HG03342 (cell line): ENCODE measurements at regions not wholly inside any gene's neighbourhood (a gene's known extent, or its start where the extent isn't known, plus 50 kb on each side); places are given as distances from the start of the nearest gene placed in this dataset.
A peak's percentile ranks its signal among the peaks of the same experiment; 100 is the strongest.
"Not testable (repeated sequence)": the region's sequence is repeated elsewhere in the genome, so short reads cannot be mapped to it uniquely, and the experiment has no call there.

Experiments used
- ATAC-seq: cut with Tn5 transposase; IDR thresholded peaks from one replicate; pipeline ENCODE4 v1.9.1; 2021; ENCODE audit warnings: mild to moderate bottlenecking, moderate library complexity; ENCODE audit not compliant: unreplicated experiment

DNA sequence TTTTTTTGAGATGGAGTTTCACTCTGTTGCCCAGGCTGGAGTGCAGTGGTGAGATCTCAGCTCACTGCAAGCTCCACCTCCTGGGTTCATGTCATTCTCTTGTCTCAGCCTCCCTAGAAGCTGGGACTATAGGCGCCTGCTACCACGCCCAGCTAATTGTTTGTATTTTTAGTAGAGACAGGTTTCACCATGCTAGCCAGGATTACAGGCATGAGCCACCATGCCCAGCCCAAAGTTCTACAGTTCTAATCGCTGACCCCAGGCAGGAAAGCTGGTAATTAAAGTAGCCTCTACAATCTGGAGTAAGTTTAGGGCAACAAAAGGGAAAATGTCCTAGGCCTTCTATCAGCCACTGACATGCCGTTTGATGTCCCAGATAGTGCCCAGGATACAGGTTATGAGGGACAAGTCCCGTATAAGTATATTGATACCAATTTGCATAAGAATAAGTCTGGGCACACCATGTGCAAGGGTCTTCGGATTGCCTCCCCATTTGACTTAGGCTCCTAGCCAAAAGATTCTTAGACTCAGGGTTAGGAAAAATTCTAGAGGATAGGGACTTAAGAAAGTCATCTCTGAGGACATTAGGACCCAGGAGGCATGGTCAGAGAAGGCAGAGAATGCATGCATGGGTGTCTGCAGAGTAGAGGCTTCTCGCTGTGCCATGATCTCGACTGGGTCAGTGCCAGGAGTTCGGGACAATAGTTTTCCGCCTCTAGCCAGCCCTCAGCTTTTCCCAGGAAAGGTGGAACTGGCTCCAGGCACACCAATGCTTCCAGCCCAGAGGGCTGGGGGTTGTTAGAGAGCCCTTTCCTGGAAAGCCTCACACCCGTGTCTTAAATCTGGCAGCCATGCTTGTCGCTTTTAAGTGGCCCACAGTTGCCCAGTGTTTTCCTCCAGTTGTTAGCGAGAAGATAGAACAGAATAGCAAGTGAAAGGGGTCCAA lies 1111.1 kb downstream of the TAF11L14 start:
- ATAC-seq, result peak; percentile 26

DNA sequence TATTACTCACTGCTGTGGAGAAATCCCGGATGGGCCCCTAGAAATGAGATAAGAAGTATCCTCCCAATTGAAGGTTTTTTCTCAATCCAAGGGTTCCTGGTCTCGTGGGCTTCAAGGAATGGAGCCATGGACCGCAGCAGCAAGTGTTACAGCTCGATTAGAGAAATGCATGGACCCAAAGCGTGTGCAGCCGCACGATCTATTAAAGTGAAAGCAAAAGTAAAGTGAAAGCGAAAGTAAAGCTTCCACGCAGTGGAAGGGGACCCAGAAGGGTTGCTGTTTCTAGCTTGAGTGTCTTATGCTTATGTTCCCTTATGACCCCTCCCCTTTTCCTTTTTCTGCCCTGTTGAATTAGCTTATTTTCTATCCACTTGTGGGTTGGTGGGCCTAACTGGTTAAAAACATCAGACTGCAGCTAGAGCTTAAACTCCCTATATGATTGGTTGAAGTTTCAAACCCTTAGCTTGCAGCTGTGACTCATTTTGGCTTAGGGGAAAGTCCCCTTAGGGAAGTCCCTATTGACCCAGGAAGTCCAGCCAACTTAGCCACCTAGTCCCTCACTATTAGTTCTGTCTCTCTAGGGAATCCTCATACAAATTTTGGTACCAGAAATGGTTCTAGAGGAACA lies 1111.8 kb downstream of the TAF11L14 start:
- ATAC-seq, result peak; percentile 82

DNA sequence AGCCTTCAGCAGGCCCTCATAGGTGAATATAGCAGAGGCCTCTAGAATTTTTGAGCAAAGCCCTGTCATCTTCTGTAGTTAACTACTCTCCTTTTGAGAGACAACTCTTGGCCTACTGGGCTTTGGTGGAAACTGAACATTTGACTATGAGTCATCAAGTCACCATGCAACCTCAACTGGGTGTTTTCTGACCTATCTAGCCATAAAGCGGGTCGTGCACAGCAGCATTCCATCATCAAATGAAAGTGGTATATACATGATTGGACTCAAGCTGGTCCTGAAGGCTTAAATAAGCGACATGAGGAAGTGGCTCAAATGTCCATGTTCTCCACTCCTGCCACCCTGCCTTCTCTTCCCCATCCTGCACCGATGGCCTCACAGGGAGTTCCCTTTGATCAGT lies 1115.5 kb downstream of the TAF11L14 start:
- ATAC-seq, result no peak

DNA sequence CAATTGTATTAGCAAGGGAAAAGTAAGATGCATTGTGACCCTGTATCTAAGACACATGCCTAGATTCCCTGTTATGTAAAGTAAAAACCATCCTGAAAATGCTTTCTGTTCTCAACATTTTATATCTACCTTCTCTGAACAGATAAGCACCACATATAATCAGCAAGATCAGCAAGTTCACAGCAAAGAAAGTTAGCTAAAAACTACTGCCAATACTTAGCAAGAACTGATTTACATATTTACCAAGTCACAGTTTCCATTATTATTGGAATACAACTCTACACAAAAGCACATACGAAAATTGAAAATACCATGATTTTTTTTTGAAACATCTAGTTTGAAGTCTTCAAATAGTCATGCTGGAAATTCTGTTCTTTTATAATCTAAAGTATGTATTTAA lies 1118.1 kb downstream of the TAF11L14 start:
- no peak for ATAC-seq

DNA sequence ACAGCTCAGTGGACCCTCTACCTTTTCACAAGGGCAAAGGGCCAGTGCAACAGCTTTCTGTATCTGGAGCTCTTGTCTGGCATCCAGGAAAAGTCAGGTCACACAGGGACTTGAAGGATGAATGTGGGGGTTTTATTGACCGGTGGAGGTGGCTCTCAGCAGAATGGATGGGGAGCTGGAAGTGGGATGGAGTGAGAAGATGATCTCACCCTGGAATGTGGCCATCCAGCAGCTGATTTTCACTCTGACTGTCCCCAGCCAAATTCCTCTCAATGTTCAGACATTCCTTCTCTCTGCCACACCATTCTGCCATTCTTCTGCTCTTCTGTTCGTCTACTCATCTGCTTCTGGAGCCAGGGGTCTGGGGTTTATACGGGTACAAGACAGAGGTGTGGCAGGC lies 1119.9 kb downstream of the TAF11L14 start:
- ATAC-seq, result no peak

DNA sequence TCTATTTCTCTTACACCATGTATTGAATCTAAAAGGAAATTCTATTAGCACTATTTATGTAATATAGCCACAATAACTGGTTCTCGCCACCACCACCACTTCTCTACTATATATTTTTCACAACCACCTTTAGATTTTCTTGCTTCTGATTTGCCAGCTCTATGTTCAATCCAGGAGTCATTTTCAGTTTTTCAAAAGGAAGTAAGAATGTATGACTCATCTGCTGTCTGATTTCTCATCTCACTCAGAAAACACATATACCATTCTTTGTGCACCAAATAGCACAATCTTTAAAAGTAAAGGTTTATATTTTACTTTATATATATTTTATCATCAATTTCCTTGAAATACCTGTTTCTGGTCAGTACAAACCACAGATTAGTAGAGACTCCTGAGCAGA lies 1127.5 kb downstream of the TAF11L14 start:
- no peak for ATAC-seq

DNA sequence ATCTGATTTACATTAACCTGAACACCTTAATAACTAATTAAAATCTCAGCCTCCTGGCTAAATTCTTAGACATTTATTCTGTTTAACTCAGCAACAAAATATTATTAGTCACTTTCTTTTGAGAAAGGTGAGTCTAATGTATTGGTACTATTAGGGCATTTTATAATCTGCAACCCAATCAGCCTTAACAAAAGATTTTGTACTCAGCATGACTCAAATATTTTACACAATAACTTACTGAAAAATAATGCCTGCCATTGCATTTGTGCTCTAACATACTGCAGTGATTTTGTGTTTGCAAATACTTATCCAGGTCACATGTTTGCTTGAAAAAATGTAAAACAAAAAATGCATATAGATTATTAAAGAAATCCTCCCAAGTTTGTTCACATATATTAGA lies 1129.9 kb downstream of the TAF11L14 start:
- ATAC-seq, result no peak

DNA sequence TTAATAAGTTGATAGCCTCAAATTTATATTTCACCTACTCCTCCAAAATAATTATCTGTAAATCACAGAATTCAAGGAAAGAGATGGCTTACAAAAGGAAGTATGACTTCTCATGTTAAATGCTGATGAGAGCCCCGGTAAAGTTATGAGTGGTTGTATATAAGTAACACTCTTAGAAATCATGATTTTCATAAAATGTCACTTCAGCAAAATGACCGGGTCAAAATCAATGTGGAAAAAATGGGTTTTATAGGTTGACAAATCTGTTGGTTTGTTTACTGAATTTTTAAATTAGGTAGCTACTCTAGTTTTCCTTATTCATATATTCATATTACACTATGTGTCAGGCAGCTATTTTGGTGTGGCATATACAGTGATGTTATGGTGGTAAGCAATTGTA lies 1131.0 kb downstream of the TAF11L14 start:
- ATAC-seq, result no peak

DNA sequence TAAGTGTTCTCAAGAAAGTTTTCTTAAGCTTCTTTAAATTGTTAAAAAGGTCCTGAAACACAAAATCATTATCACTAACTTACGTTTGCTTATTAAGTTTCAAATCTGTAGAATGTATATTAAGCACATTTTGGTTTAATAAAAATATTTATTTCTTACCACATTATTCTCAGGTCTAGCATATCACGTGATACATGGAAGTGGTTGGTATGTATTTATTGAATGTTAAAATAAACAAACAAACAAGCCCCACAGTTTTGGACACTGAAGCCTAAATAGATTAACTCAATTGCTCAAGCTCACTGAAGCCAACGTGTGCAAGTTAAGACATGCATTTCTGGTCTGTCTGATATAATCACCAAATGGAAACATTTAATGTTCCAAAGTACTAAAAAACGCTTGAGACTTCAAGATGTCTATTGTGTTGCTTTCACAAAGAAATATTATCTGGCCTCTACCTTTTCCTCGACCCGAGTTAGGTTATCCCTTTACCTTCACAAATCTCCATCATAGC lies 1136.9 kb downstream of the TAF11L14 start:
- ATAC-seq, result no peak

DNA sequence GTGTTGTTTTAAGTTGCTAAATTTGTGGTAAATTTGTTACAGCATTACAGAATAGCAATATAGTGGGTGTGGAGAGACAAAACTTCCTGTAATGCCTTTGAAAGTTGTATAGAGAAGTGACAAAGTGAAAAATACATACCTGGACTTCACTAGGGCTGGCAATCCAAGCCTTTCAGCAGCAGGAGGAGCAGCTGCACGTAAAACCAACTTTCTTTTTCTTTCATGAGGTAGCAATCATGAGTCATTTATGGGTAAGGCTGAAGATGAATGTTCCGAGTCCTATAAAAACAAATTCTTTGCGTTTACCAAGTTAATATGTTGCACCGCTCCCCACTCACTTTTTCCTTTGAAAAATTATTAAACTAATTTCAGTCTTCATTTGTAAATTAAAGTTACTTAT lies 1138.2 kb downstream of the TAF11L14 start:
- ATAC-seq, result peak; percentile 58

DNA sequence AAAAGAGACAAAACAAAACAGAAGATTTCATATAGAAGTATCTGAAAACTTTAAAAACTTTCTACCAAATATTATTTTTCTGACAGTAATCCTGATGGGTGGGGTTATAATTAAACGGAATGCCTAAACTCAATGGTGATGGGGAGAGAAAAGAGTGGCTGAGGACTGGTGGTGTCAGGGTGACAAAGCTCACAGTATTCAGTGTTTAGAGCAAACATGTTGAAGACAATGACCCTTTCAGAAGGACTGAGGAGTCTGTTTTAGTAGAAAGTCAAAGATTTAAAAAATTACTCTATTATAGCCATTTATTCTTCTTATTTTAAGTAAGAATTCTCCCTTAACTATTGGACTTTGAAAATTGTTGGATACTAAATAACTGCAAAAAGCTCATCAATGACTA lies 1144.0 kb downstream of the TAF11L14 start:
- no peak for ATAC-seq

DNA sequence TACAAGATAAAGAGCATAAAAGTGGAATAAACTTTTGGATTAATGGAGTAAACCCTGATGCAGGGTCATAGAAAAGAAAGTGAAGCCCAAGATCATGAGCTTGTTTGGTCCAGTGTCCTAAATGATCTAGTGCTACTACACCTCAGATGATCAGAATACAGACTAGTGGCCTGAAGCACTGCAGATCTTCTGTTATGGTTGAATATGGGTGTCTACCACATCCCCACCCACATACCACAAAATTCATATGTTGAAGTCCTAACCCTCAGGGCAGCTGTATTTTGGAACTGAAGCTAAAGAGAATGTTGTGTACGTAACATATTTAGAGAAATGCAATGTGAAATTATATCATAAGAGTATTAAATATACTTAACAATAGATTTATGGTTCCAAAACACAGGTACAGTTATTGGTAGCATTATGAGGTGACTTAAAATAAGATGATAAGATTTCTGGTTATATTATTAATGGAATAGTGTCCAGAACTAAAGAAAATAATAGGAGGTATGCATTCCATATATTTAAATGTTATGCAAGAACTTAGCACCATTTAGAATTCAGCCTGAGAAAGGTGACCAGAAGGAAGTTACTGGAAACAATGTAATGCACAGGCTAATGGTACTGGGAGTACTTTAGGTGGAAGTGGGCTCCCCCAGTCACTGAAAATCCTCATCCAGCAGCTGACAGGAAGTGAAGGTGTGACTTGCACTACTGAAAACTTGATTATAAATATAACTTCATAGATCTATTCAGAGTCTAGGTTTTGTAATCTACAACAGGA lies 1155.1 kb downstream of the TAF11L14 start:
- ATAC-seq, result no peak

DNA sequence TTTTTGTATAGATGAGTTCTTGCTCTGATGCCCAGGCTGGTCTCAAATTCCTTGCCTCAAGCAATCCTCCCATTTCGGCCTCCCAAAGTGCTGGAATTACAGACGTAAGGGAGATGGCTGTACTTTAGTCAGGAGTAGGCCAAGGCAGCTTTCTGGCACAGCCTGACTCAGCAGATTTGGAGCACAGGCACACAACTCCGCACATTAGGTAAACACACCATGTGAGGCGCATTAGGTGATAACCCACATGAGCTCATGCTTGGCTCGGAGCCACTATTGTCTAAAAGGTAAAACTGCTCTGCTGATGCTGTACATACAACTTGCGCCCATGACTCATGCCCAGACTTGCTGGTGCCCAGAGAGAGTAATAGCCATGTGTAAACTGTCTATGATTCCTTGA lies 1157.9 kb downstream of the TAF11L14 start:
- no peak for ATAC-seq

DNA sequence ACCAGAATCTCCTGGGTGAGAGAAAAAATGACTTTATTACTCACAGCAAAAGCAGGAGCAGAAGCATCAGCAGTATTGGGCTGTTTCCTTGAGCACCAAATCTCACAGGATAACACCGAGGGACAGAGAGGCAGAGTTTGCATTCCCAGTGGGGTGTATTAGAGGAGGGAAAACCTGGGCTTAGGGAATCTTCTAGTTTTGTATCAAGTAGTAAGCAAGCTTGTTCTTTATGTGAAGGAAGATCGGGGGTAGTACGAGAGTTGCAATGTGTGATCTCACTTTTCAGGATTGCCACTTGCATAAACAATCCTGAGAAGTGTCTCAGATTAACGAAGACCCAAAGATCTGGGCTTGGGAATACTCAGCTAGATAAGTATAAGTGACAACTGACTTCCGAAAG lies 1163.0 kb downstream of the TAF11L14 start:
- no peak for ATAC-seq

DNA sequence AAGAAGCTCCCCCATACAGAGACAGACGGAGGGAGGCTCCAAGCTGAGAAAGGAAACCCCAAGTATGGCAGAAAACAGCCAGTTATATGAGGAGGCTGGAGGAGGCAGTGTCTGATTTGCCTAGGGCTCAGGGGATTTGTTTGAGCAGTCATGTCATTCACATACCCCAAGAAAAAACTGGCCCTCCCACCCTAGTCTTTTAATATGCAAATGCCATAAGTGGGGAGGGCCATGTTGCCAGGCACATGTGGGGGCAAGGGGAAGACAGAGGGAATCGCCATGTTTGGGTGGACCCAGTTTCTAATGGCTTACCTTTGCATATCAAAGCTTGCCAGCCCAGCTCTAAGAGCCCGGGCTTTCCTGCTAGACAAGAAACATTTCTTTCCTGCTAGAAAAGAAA lies 1163.8 kb downstream of the TAF11L14 start:
- no peak for ATAC-seq

DNA sequence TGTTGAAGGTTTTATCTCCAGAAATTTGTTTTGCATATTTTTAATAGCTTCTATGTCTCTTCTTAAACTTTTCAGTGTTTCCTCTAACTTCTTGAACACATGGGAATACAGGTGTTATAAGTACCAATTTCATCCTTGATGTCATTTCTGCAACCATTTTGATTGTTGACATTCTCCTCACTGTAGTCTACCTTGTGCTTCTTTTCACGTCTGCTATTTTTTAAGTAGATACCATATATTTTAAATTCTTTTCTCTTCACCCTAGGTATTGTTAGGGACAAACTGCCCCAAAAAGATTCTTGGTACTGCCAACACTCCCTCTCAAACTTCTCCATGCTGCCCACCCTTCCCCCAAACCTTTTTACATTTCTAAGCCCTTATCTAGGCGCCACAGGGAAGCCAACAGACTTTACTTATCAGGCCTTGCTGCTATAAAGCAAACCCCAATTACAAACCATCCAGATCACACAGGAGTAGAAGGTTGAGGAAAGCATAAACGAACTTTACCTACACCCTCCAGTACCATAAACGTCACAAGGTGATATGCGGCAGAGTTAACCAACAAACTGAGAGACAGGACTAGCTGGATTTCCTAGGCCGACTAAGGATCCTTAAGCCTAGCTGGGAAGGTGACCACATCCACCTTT lies 1165.3 kb downstream of the TAF11L14 start:
- ATAC-seq, result no peak

DNA sequence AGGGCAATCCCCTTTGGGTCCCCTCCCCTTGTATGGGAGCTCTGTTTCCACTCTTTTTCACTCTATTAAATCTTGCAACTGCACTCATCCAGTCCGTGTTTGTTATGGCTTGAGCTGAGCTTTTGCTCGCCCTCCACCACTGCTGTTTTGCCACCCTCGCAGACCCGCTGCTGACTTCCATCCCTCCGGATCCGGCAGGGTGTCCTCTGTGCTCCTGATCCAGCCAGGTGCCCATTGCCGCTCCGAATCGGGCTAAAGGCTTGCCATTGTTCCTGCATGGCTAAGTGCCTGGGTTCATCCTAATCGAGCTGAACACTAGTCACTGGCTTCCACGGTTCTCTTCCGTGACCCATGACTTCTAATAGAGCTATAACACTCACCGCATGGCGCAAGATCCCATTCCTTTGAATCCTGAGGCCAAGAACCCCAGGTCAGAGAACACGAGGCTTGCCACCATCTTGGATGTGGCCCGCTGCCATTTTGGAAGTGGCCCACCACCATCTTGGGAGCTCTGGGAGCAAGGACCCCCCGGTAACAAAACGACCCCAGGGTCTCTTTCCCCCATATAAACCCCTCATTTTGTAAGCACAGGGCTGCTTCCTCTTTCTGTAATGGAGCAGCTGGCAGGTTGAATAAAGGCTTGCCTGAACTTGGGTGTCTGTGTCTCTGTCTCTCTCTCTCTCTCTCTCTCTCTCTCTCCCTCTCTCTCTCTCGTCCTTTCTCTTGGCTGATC lies 1166.2 kb downstream of the TAF11L14 start:
- no peak for ATAC-seq

DNA sequence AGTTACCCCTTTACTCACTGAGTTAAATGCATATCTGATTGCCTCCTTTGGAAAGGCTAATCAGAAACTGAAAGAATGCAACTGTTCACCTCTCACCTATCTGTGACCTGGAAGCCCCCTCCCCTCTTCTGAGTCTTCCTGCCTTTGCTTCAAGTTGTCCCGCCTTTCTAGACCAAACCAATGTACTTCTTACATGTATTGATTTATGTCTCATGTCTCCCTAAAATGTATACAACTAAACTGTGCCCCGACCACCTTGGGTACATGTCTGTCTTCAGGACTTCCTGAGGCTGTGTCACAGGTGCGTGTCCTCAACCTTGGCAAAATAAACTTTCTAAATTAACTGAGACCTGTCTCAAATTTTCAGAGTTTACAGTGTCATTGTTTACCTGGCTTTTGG lies 1167.2 kb downstream of the TAF11L14 start:
- not testable (repeated sequence) for ATAC-seq

DNA sequence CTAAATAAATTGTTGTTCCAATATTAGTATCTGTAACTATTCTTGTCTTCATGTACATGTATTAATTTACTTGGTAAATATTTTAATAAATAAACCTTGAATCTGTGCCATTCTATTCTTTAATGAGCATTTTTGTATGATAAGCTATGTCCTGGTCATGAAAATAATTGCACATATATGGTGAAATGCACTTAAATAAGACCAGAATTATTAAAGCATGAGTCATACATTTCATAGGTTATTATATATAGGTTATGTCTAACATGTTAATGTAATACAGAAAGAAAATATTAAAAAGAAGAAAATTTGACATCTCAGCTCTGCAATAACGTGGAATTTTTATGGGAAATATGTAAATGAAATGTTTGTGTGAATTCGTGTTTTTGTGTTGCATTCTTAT lies 1168.1 kb downstream of the TAF11L14 start:
- ATAC-seq, result no peak

DNA sequence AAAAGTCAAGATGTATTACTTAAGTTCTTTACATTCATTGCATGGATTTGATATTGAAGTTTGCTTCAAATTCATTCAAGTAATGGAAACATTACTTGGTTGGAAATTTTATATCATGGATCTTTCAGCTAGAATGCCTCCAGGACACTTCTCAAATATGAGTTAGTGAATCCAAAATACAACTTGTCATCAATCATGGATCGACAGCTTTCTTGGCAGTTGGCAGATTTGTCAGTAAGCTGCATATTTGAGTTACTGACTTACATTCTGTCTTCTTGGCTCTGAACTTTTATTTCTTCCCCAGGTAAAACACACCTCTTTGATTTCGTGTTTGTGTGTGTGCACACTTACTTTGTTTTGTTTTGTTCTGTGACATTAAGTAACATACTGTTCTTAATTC lies 1171.1 kb downstream of the TAF11L14 start:
- no peak for ATAC-seq
